PFSK-1 (cell line): ENCODE measurements at regions not wholly inside any gene's neighbourhood (a gene's known extent, or its start where the extent isn't known, plus 50 kb on each side); places are given as distances from the start of the nearest gene placed in this dataset.

Experiments used
- FOXP2 ChIP-seq: optimal IDR thresholded peaks from 2 replicates; pipeline ENCODE3; 2011; ENCODE audit warnings: borderline replicate concordance, control low read depth, inconsistent platforms; ENCODE audit not compliant: insufficient read depth; ENCODE audit errors: extremely low read length, extremely low read depth
- POLR2AphosphoS5 ChIP-seq: IDR thresholded peaks from 2 replicates; pipeline ENCODE4 v1.6.1; 2012; ENCODE audit warnings: low read depth, mild to moderate bottlenecking, control low read depth, low read length, moderate library complexity
- SIN3A ChIP-seq: IDR thresholded peaks from 2 replicates; pipeline ENCODE4 v1.6.1; 2012; ENCODE audit warnings: mild to moderate bottlenecking, low read length, moderate library complexity, borderline replicate concordance; ENCODE audit not compliant: insufficient read depth
- TAF1 ChIP-seq: IDR thresholded peaks from 2 replicates; pipeline ENCODE4 v1.6.1; 2012; ENCODE audit warnings: low read length, control low read depth, borderline replicate concordance; ENCODE audit not compliant: insufficient read depth
- TF ChIP-seq, protein P1 (sequence below), 2 experiments: IDR thresholded peaks; 2 replicates each; pipeline versions ENCODE4 v1.6.1 to v1.8.0; 2011 to 2012; ENCODE audit warnings: low read depth in 2 of 2, low read length in 2 of 2, control low read depth in 1 of 2, inconsistent platforms in 1 of 2, mild to moderate bottlenecking in 1 of 2, moderate library complexity in 1 of 2; ENCODE audit not compliant: insufficient read depth in 1 of 2

DNA sequence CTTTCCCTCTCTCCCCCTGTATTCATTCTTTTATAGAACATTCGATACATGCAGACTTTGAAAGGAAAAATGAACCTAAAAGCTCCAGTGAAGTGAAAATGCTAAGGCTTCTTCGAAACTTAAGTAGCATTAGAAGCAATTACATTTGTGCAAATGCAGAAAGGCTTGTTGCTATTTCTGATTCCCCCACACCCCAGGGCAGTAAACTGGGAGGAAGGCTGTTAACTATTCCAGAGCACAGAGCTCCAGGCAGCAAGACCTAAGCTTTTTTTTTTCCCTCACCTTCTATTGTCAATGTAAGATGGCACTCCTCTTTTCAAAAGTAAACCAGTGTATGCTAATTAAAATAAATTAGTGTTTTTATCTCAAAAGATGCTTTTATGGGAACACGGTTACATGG, 448.9 kb upstream of the TBX3 start:
- TF ChIP-seq FOXP2 = no peak
- TF ChIP-seq, protein P1, sequence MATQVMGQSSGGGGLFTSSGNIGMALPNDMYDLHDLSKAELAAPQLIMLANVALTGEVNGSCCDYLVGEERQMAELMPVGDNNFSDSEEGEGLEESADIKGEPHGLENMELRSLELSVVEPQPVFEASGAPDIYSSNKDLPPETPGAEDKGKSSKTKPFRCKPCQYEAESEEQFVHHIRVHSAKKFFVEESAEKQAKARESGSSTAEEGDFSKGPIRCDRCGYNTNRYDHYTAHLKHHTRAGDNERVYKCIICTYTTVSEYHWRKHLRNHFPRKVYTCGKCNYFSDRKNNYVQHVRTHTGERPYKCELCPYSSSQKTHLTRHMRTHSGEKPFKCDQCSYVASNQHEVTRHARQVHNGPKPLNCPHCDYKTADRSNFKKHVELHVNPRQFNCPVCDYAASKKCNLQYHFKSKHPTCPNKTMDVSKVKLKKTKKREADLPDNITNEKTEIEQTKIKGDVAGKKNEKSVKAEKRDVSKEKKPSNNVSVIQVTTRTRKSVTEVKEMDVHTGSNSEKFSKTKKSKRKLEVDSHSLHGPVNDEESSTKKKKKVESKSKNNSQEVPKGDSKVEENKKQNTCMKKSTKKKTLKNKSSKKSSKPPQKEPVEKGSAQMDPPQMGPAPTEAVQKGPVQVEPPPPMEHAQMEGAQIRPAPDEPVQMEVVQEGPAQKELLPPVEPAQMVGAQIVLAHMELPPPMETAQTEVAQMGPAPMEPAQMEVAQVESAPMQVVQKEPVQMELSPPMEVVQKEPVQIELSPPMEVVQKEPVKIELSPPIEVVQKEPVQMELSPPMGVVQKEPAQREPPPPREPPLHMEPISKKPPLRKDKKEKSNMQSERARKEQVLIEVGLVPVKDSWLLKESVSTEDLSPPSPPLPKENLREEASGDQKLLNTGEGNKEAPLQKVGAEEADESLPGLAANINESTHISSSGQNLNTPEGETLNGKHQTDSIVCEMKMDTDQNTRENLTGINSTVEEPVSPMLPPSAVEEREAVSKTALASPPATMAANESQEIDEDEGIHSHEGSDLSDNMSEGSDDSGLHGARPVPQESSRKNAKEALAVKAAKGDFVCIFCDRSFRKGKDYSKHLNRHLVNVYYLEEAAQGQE (IDR thresholded peaks at IDR 0.05; ENCODE audit: insufficient read depth in 1 of 2, low read depth in 2 of 2, low read length in 2 of 2) = no peak
- TF ChIP-seq POLR2AphosphoS5 = no peak
- no peak for TF ChIP-seq SIN3A
- no peak for TF ChIP-seq TAF1

DNA sequence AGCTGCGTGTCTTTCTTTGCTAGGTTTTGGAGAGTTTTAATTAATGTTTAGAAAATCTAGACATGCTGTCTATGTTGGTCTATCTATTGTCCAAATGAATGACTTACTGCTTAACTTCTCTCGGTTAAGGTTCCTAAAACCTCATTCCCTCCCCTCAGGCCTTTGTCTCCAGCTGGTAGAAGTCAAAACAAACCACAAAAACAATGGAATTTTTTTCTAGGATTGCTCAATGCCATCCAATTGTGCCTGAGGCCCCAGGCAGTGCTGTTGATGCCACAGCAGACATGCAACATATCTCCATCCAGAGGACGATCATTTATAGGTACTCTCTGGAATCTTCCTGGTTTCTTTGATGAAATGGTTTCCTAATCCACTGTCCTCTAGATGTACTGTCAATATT, 448.2 kb upstream of the TBX3 start:
- TF ChIP-seq, protein P1 (IDR thresholded peaks at IDR 0.05; ENCODE audit: insufficient read depth in 1 of 2, low read depth in 2 of 2, low read length in 2 of 2) = no peak
- TF ChIP-seq SIN3A (no peak), POLR2AphosphoS5 (no peak)

DNA sequence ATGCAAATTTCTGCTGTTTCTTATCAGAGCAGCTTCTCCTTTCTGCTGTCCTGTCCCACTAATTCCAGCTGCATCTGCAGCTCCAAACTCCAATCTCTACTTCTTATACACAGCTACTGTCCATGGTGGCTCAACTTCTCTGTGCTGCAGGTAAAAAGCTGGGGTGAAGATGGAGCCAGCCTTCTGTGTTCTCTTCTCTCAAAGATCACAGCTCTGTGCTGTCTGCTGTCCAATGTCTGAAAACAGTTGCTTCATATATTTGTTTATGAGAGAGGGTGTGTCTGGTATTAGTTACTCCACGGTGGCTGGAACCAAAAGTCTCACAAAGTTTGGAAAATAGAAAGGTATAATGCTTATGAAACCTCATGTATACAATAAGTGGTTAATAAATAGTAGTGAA, 445.8 kb upstream of the TBX3 start:
- TF ChIP-seq, protein P1 (IDR thresholded peaks at IDR 0.05; ENCODE audit: insufficient read depth in 1 of 2, low read depth in 2 of 2, low read length in 2 of 2) = peak in 1 of 2 experiments; percentile 53; a peak in 1 of 4 replicates
- TF ChIP-seq TAF1 = no peak

DNA sequence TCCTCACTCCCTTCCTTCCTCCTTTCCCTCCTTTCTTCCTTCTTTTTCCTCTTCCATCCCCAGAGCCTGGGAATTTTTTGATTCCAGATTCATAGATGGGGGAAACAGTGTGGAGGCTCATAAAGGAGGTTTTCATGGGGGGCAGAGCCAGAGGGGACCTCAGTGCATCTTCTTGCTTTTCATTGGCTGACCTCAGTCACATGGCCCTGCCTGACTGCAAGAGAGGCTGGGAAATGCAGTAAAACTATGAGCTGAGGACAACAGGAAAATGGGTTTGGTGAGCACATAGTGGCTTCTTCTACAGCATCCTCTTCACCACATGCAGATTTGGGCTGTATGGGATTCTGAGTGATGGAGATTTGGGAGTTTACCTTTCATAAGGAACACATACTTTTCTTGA, 437.1 kb upstream of the TBX3 start:
- no peak for TF ChIP-seq TAF1
- no peak for TF ChIP-seq FOXP2
- no peak for TF ChIP-seq SIN3A
- TF ChIP-seq, protein P1 (IDR thresholded peaks at IDR 0.05; ENCODE audit: insufficient read depth in 1 of 2, low read depth in 2 of 2, low read length in 2 of 2) = no peak
- no peak for TF ChIP-seq POLR2AphosphoS5

DNA sequence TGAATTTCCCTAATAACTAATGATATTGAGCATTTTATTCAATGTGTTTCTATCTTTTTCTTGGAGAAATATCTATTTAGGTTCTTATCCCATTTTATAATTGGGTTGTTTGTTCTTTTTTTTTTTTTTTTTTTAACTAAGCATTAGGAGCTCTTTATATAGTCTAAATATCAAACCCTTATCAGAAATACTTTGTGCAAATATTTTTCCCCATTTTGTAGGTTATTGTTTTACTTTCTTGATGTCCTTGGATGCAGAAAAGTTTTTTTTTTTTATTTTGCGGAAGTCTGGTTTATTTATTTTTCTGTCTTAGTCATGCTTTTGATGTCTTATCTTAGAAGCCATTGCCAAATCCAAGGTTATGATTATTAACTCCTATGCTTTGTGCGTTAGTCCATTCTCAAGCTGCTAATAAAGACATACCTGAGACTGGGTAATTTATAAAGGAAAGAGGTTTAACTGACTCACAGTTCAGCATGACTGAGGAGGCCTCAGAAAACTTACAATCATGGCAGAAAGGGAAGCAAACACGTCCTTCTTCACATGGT, 434.3 kb upstream of the TBX3 start:
- TF ChIP-seq FOXP2 = no peak
- no peak for TF ChIP-seq POLR2AphosphoS5
- no peak for TF ChIP-seq SIN3A
